ENCODE measurements at regions not wholly inside any gene's neighbourhood (a gene's known extent, or its start where the extent isn't known, plus 50 kb on each side); places are given as distances from the start of the nearest gene placed in this dataset.

GRCh38 chr9:1939466-1939865, 75.7 kb upstream of the SMARCA2 start:
- TF ChIP-seq POLR2A (IDR thresholded peaks at IDR 0.05; ENCODE audit: low read depth, low read length), result no peak
- TF ChIP-seq POLR2AphosphoS5 (IDR thresholded peaks at IDR 0.05; ENCODE audit: low read depth, low read length), result no peak
- TF ChIP-seq TAF1 (IDR thresholded peaks at IDR 0.05; ENCODE audit: borderline replicate concordance, low read depth, low read length), result no peak
